Activated gamma-delta T cell treated with Interleukin-2 at 50 U/mL for 16 hours (primary cell): ENCODE measurements at regions not wholly inside any gene's neighbourhood (a gene's known extent, or its start where the extent isn't known, plus 50 kb on each side); places are given as distances from the start of the nearest gene placed in this dataset.

Experiments used
- DNase-seq: peaks from one replicate; pipeline ENCODE4 v3.0.0-alpha.2; 2020

GRCh38 chr21:17976691-17977090 lies 157.5 kb upstream of the C21orf91 start:
- DNase-seq: no peak

GRCh38 chr21:17976139-17976538 lies 157.0 kb upstream of the C21orf91 start:
- no peak for DNase-seq

- no peak for DNase-seq
Measured at GRCh38 chr21:17967319-17967718, 148.2 kb upstream of the C21orf91 start.

- DNase-seq: no peak
Measured at GRCh38 chr21:17964716-17965115, 145.6 kb upstream of the C21orf91 start.

- no peak for DNase-seq
Measured at GRCh38 chr21:17964199-17964598, 145.0 kb upstream of the C21orf91 start.

GRCh38 chr21:17950591-17950990 lies 131.4 kb upstream of the C21orf91 start:
- no peak for DNase-seq

- no peak for DNase-seq
Measured at GRCh38 chr21:17949421-17949820, 130.3 kb upstream of the C21orf91 start.

- DNase-seq: no peak
Measured at GRCh38 chr21:17947531-17947930, 128.4 kb upstream of the C21orf91 start.

GRCh38 chr21:17931080-17931479 lies 111.9 kb upstream of the C21orf91 start:
- no peak for DNase-seq

- no peak for DNase-seq
Measured at GRCh38 chr21:17930093-17930492, 110.9 kb upstream of the C21orf91 start.

GRCh38 chr21:17929510-17929909 lies 110.4 kb upstream of the C21orf91 start:
- DNase-seq: no peak

- DNase-seq: no peak
Measured at GRCh38 chr21:17925899-17926298, 106.7 kb upstream of the C21orf91 start.

- DNase-seq: peak; percentile 44
Measured at GRCh38 chr21:17925000-17925610, 105.9 kb upstream of the C21orf91 start.

GRCh38 chr21:17921579-17922530 lies 102.7 kb upstream of the C21orf91 start:
- no peak for DNase-seq

GRCh38 chr21:17915976-17916375 lies 96.8 kb upstream of the C21orf91 start:
- DNase-seq: no peak

- no peak for DNase-seq
Measured at GRCh38 chr21:17911628-17912027, 92.5 kb upstream of the C21orf91 start.

- no peak for DNase-seq
Measured at GRCh38 chr21:17903929-17904639, 84.9 kb upstream of the C21orf91 start.

- no peak for DNase-seq
Measured at GRCh38 chr21:17903029-17903806, 84.1 kb upstream of the C21orf91 start.

- no peak for DNase-seq
Measured at GRCh38 chr21:17901458-17902079, 82.4 kb upstream of the C21orf91 start.

GRCh38 chr21:17900990-17901385 lies 81.8 kb upstream of the C21orf91 start:
- DNase-seq: no peak

- no peak for DNase-seq
Measured at GRCh38 chr21:17900281-17900989, 81.3 kb upstream of the C21orf91 start.

GRCh38 chr21:17889171-17889570 lies 70.0 kb upstream of the C21orf91 start:
- no peak for DNase-seq
